ENCODE measurements at regions not wholly inside any gene's neighbourhood (a gene's known extent, or its start where the extent isn't known, plus 50 kb on each side); places are given as distances from the start of the nearest gene placed in this dataset.

DNA sequence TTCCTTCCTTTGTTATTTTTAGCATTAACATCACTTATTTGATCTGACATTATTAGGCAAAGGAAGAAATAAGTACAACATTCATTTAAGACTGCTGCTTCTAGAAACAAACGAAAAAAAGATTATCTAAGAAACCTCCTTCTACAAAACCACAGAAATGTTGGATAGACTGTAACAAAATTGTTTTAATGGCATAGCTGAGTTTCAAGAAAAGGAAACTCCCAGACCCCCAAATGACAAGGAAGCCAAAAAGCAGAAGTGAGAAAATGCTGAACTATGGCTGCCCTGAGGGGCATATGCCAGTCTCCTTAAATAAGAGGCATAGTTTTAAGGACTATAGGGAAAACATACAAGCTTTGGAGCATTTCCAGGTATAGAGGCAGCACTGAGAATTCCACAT, 1431.6 kb upstream of the TENM3 start:
- no peak for DNase-seq (ENCODE audit: low read depth in 3 of 3, low spot score in 1 of 3)

DNA sequence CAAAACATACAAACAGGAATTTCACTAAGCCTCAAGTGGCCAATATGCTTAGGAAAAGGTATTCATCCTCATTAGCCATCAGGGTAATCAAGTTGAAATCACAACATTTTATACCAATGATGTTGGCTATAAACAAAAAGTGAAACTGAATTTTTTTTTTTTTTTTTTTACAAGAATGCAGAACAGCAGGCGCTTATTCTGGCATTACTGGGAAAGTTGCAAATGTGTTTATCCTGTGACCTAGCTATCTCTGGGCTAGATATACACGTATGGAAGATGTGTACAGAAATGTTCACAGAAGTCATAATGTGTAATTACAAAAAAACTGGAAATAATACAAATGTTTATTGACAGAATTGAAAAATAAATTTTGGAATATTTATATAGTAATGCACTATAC, 1430.4 kb upstream of the TENM3 start:
- DNase-seq (ENCODE audit: low read depth in 3 of 3, low spot score in 1 of 3): no peak

DNA sequence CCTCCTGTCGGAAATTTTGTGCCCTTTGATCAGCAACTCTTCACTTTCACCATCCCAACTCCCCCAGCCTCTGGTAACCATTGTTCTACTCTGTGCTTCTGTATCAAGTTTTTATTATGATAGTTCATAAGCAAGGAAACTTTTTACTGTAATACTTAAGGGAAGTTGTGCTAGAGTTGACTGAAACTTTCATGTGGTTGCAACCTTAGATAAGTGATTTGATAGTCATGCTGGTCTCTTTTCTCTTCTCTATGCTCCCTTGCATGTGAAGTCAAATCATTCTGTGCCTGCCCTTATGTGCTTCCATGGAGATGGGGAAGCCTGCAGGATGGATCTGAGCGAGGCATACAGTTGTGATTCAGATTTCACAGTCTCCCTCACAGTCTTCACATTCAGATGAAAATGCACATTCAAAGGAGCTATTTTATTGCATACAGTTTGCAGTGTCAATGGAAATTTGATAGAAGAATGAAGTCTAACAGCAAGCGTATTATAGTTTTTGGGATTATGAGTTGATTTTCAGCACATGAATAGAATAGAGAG, 1428.3 kb upstream of the TENM3 start:
- DNase-seq (ENCODE audit: low read depth in 3 of 3, low spot score in 1 of 3): no peak

DNA sequence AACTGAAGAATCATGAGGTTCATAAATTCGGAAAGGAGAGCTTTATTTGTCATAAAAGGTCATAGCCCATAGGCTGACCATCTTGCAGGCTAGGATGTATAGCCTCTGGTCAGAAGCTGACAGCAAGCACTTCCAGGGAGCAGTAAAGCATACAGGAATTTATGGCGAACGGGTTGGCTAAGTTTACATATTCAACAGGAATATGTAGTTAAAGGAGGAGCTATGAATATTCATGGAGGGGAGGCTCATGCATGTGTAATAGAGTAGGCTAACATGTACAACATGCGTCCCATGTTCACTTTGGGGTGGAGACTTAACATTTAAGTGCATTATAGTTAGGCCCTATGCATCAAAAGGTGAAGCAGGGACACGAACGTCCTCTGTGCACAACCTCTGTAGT, 1425.7 kb upstream of the TENM3 start:
- DNase-seq (ENCODE audit: low read depth in 3 of 3, low spot score in 1 of 3): no peak

DNA sequence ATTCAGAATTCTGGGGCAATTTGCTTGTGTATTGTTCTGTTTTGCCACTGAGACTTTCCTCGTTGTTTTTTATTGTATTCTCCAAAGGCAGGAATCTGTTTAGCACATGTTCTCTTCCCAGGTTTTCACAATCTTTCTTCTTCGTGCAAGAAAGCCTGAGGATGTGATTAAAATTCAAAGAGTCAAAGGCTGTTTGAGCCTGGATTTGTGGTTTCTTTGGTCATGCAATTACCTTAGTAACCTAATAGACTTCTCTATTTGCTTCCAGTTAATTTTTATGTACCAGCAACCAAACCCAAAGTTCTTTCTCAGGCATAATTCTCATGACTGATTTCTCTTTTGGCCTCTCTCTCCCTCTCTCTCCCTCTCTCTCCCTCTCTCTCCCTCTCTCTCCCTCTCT, 1420.1 kb upstream of the TENM3 start:
- no peak for DNase-seq (ENCODE audit: low read depth in 3 of 3, low spot score in 1 of 3)

DNA sequence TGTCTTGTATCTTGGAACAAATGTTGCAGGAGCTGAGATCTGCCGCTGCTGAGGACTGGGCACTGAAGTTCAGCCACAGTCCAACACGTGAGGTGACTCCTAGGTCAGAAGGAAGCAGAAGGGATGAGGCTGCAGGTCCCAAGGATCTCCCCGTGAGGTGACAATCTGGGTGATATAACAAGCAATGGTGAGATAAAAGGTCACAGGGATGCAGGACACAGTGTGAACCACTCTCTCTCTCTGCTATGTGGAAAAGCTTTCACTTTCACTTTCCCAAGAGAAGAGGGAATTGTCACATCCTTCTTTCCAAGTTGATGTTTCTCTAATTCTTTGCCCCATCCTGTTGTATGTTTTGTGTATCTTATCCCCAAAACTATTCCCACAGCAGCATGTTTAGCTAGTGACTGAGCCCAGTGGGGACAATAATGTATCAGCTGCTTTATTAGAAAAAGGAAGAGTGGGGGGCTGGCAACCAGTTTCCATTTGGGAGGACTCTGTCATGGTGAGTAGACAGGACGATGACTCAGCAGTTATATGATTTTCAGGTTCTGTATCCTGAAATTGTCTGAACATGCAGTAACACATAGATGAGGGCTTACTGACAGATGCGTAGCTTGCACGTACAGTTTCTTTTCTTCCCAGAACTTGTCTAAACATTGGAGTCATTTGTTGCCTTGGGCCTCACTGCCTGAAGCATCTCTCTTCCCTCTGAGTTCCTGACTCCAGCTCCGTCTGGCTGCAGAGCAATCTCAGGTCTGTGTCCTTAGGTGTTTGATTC, 1415.8 kb upstream of the TENM3 start:
- DNase-seq (ENCODE audit: low read depth in 3 of 3, low spot score in 1 of 3): no peak

DNA sequence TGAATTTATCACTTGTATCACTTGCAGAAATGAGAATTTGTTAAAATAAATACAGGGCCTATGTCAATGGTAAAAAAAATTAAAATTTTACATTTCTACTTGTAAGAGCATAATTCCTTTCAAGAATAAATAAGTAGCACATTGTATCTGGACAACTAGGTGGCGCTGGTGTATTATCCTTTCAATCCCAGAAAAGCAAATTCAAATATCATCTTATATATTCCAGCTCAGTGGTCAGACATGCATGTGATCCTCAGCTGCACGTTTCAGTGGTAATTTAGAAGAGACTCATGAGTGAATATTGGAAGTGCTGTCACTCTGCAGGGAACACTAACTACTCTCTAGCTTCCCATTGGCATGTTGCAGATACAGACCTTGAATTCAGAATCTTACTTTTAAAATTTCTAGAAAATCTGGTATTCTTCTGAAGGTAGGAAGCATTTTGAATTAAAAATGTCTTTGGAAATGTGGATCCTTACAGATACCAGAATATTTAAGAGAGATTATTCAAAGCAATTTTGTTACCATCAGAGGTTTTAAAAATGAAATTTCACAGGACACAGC, 1414.7 kb upstream of the TENM3 start:
- DNase-seq (ENCODE audit: low read depth in 3 of 3, low spot score in 1 of 3): no peak

DNA sequence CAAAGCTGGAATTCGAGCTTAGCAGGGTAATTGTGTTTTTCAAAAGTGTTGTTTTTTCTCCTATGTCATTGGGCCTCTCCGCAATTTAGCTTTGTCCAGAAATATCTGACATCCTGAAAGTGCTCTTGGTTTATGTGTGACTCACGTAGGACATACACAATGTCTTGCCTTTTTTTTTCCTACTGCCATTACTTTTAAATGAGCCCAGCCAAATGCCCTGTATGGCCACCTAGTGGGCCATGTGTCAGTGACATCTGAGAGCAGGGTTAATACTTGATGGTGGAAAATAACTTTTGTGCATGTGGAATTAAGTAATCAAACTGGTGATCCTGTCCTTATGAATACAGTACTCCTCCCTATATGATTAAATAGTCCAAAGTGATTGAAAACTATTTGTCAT, 1411.1 kb upstream of the TENM3 start:
- no peak for DNase-seq (ENCODE audit: low read depth in 3 of 3, low spot score in 1 of 3)

DNA sequence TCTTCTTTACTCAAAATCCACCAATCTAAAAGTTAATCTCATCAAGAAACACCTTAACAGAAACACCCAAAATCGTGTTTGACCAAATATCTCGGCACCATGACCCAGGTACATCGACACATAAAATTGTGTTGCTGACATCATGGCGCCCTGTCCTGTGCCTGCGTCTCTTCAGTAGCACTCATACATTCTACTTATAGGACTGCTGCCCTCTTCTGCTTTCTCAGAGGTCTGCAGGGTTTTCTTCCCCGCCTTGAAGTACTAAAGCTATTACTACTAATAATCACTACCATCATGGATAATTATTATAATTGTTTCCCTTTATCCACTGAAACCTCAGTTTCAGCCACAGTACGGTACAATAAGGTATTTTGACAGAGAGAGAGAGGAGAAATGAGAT, 1403.1 kb upstream of the TENM3 start:
- no peak for DNase-seq (ENCODE audit: low read depth in 3 of 3, low spot score in 1 of 3)

DNA sequence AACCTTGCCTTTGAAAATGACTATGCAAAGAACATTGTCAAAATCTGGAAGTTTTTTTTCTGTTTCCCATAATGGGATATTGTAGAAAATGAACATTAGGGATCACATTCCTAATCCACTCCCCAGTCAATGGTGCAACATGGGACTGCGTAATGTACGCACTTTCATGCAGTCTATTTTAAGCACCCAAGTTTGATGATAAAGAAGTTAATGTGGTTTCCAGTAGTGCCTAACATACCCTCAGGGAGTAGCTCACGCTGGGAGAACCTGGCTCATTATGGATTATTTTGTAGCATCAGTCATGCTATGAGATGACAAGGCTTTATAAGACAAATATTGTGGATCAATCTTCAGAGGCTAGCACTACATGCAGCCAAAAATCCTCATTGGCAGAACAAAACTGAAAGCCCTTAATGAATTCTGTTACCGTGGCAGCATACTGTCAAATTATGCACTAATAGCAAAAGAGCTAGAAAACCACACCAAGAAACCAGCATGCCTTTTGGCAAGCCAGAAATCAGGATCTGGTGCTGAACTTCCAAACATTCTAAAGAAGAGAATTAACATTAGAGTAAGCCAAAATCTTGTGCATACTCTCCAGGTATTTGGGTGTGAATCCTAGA, 1392.8 kb upstream of the TENM3 start:
- DNase-seq (ENCODE audit: low read depth in 3 of 3, low spot score in 1 of 3): no peak

DNA sequence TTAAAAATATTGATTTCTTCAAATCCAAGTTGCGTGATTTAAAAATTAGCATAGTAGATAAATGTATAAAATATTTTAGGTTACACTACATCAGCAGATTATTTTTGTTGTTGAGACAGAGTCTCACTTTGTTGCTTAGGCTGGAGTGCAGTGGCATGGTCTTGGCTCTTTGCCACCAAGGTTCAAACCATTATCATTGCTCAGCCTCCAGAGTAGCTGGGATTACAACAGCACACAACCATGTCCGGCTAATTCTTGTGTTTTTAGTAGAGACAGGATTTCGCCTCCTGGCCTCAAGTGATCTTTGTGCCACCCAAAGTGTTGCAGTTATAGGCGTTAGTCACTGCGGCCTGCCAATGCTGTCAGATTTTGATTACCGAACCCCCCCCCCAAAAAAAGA, 1390.5 kb upstream of the TENM3 start:
- DNase-seq (ENCODE audit: low read depth in 3 of 3, low spot score in 1 of 3): no peak

DNA sequence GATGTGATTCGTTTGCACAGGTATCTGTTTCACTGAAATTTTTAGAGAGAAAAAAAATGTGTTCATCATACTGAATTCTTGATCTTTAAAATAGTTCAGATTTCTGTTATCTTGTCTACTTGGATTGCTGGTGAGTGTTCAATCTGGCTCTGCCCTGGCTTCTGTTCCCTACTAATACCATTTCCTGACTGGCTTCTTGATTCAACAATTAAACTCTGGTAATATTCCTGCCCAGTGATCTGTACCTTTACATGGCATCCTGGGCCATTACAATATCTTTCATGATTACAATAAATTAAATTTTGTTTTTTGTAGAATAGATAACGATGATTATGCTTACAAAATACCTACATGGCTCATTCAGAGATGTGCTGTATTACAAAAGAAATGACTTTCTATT, 1388.0 kb upstream of the TENM3 start:
- DNase-seq (ENCODE audit: low read depth in 3 of 3, low spot score in 1 of 3): no peak

DNA sequence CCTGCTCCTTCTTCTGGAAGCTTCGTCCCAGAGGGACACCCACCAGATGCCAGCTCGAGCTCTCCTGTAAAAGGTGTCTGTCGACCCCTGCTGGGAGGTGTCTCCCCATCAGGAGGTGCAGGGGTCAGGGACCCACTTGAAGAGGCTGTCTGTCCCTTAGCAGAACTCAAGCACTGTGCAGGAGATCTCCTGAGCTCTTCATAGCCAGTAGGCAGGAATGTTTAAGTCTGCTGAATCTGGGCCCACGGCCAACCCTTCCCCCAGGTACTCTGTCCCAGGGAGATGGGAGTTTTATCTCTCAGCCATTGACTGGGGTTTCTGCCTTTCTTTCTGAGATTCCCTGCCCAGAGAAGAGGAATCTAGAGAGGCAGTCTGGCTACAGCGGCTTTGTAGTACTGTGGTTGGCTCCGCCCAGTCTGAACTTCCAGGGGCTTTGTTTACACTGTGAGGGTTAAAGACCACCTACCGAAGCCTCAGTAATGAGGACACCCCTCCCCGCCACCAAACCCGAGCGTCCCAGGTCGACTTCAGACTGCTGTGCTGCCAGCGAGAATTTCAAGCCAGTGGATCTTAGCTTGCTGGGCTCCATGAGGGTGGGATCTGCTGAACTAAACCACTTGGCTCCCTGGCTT, 1383.0 kb upstream of the TENM3 start:
- no peak for DNase-seq (ENCODE audit: low read depth in 3 of 3, low spot score in 1 of 3)

DNA sequence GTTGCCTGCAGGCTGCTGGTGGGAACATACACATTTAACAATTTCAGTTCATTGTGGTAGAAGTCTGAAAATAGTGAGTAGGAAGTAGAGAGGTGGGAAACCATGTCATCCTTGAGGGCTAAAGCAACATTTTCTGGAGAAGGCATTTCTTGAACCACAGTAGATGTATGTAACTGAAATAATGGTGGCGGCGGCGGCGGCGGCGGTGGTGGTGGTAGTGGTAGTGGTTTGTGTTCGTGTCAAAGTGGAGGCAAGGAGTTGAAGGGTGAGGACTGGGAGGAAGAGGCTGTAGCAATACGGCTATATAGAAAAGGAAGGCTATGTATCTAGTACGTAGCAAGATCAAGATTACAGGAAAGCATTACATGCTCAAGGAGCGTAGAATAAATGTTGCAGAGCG, 1381.6 kb upstream of the TENM3 start:
- DNase-seq (ENCODE audit: low read depth in 3 of 3, low spot score in 1 of 3): no peak

DNA sequence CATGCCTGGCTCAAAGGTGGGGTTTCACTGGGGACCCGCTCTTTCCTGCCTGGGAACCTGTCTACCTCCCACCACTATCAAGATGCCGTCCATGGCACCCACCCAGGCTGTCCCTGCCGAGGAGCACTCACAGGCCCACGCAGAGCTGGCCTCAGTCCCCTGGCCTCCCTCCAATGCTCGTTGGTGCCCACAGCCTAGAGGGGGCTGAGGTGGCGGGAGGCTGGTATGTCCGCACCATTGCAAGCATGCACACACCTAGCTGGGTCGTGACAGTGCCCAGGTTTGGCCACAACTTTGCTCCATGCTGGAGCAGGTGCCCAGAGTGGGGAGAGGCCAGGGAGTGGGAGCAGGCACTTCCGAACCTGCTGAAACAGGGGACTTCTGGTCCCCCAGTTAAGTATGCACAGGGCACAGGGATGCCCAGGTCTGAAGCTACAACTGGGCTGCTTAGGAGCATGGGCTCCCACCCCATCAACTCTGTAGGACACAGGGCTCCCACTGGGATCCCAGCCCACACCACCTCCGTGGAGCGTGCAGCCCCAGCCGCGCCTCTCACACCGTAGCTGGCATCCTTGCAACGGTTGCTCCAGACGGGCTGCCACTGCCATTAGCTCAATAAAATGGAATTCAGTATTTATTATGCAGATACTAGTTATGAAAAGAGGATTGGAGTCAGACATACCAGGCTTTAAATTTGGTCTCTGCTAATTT, 1376.1 kb upstream of the TENM3 start:
- DNase-seq (ENCODE audit: low read depth in 3 of 3, low spot score in 1 of 3): no peak

DNA sequence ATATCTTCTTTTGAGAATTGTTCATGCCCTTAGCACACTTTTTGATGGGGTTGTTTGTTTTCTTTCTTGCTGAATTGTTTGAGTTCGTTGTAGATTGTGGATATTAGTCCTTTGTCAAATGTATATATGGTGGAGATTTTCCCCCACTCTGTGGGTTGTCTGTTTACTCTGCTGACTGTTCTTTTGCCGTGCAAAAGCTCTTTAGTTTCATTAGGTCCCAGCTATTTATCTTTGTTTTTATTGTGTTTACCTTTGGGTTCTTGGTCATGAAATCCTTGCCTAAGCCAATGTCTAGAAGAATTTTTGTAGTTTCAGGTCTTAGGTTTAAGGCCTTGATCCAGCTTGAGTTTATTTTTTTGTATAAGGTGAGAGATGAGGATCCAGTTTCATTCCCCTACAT, 1372.6 kb upstream of the TENM3 start:
- DNase-seq (ENCODE audit: low read depth in 3 of 3, low spot score in 1 of 3): no peak

DNA sequence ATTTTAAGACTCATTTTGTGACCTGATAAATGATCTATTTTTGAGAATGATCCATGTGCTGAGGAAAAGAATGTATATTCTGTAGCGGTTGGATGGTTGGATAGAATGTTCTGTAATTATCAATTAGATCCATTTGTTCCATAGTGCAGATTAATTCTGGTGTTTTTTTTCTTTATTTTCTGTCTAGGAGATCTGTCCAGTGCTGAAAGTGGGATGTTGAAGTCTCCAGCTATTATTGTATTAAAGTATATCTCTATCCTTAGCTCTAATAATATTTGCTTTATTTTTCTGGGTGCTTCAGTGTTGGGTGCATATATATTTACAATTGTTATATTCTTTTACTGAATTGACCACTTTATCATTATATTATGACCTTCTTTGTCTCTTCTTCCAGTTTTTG, 1344.9 kb upstream of the TENM3 start:
- no peak for DNase-seq (ENCODE audit: low read depth in 3 of 3, low spot score in 1 of 3)

DNA sequence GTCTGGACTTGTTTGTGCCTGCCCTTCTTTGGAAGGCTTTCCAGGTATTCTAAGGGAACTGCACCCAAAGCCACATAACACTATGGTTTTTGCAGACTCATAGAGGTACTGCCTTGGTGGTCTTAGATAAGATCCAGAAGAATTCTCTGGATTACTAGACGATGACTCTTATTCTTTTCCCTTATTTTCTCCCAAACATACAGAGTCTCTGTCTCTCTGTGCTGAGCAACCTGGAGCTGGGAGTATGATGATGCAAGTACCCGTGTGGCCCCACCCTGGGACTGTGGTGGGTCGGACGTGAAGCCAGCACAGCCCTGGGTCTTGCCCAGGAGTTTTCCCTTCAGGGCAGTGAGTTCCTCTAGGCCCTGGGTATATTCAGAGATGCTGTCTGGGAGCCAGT, 1342.4 kb upstream of the TENM3 start:
- no peak for DNase-seq (ENCODE audit: low read depth in 3 of 3, low spot score in 1 of 3)

DNA sequence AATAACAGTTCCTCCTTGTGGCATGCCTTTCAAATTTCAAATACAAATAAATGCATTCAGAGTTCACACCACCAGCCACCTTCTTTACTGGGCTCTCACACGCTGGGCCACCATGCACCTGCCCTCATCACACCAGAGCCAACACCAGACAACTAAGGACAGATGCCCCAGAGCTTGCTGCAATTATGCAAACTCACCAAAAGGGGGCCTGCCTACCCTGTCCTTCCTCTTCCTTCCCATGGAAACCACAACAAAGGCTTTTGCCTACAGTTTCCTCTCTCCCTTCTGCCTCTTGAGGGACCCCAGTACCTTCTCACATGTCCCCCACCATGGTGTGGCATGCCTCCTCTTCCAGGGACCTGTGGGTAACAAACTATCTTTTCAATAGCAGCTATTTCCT, 1333.9 kb upstream of the TENM3 start:
- DNase-seq (ENCODE audit: low read depth in 3 of 3, low spot score in 1 of 3): no peak

DNA sequence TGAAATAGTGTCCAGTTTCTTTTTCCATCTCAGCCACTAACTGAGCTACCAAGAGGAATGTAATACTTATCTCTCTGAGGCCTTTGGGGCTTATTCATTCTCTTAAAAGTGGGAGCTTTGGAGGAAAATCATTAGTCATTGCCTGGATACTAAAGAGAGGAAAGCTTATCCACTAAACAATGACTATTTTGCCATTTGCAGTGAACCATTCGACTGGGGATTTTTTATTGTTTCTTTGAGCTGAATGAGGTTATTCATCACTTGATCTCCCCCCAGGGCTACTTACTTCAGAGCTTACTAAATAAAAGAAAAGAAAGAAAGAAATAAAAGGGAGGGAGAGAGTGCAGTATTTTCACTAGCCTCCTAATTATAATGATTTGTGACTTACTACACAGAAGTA, 1329.5 kb upstream of the TENM3 start:
- DNase-seq (ENCODE audit: low read depth in 3 of 3, low spot score in 1 of 3): no peak

DNA sequence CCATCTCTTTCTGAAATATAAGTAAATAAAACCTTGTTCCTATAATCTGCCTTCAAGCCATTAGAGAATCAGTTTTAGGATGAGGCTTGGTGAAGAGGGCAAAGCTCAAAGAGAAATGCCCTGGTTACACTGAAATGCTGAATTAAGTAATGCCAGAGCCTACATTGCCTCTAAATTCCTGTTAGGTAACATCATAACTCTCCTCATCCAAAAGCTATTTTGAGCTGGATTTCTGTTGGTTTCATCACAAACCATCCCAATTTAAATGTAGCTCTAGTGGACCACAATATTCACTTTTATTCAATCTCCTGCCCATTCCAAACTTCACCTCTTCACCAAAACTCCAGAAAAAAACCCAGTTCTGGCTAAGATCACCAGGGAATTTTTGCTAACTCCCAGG, 1319.7 kb upstream of the TENM3 start:
- no peak for DNase-seq (ENCODE audit: low read depth in 3 of 3, low spot score in 1 of 3)
